Prostate gland (tissue), 2 donors: ENCODE measurements at regions not wholly inside any gene's neighbourhood (a gene's known extent, or its start where the extent isn't known, plus 50 kb on each side); places are given as distances from the start of the nearest gene placed in this dataset.

Experiments
- DNase-seq: peaks from one replicate; pipeline ENCODE4 v3.0.0-alpha.2; 2019; ENCODE audit warnings: low spot score
- H3K27ac ChIP-seq, 2 donors: fragments of 200-600 bp; sonication (generic); 2 replicates each; pipeline ENCODE4 v1.5.1; 2017 to 2019
- H3K27me3 ChIP-seq: fragments of 200-600 bp; sonication (generic); replicated peaks from 2 replicates; pipeline ENCODE4 v1.5.1; 2019; ENCODE audit not compliant: insufficient read depth
- H3K36me3 ChIP-seq, 2 donors: fragments of 200-600 bp; sonication (generic); 1 replicate in 1 of 2; 2 replicates in 1 of 2; pipeline versions ENCODE4 v1.5.1 to v1.8.1; 2017 to 2019
- H3K4me1 ChIP-seq: fragments of 200-600 bp; sonication (generic); replicated peaks from 2 replicates; pipeline ENCODE4 v1.5.1; 2019
- H3K4me3 ChIP-seq, 2 donors: fragments of 200-600 bp; sonication (generic); 2 replicates each; pipeline ENCODE4 v1.5.1; 2017 to 2019
- H3K9me3 ChIP-seq: fragments of 200-600 bp; sonication (generic); 2 replicates; pipeline ENCODE4 v1.5.1; 2017
- CTCF ChIP-seq, 4 experiments: fragments of 200-600 bp in 2 of 4; fragments of 450-650 bp in 2 of 4; sonication (generic) in 2 of 4; IDR thresholded peaks; 1 replicate in 3 of 4; 2 replicates in 1 of 4; pipeline ENCODE4 v1.5.1; 2016 to 2019; ENCODE audit warnings: antibody characterized with exemption in 4 of 4, mild to moderate bottlenecking in 2 of 4, moderate library complexity in 2 of 4
- POLR2A ChIP-seq: fragments of 450-650 bp; IDR thresholded peaks from one replicate; pipeline ENCODE4 v1.6.1; 2016; ENCODE audit warnings: antibody characterized with exemption, mild to moderate bottlenecking
- POLR2AphosphoS5 ChIP-seq: sonication (generic); formaldehyde crosslinking; IDR thresholded peaks from one replicate; pipeline ENCODE4 v1.6.1; 2017; ENCODE audit warnings: antibody characterized with exemption
- WGBS: methylation state at CpG from one replicate; pipeline ENCODE4 v1.1.5; 2018; 5-methylcytosine and 5-hydroxymethylcytosine counted together
- intact Hi-C: fragments of 100-400 bp; cut with DNase I; formaldehyde crosslinking; loops from one replicate; pipeline ENCODE4 v1.14.2; 2022

GRCh38 chr6:115618256-115618655 is 442.4 kb downstream of the FRK start:
- intact Hi-C loops = no loop called here
- Histone ChIP-seq H3K9me3 (no peaks in the 10 kb centered on the region), H3K36me3 (no peaks in the 10 kb centered on the region), H3K27ac (no peak overlapping the region), H3K4me1 (no peaks in the 10 kb centered on the region), H3K4me3 (no peak overlapping the region), H3K27me3 (no peaks in the 10 kb centered on the region)
- no peak for DNase-seq
- no peak for TF ChIP-seq POLR2AphosphoS5
- TF ChIP-seq POLR2A = no peak
- TF ChIP-seq CTCF (IDR thresholded peaks at IDR 0.05) = no peak
- WGBS = 94% methylated on average over 2 of the region's 2 CpGs

- H3K36me3 ChIP-seq = no peaks in the 10 kb centered on the region
- no peak for DNase-seq
- 86% methylated on average over 1 of the region's 1 CpG for WGBS
- intact Hi-C loops = no loop called here
- no peak overlapping the region for H3K27ac ChIP-seq
- H3K4me3 ChIP-seq = no peak overlapping the region
- no peaks in the 10 kb centered on the region for H3K4me1 ChIP-seq
- H3K9me3 ChIP-seq = no peaks in the 10 kb centered on the region
- no peak for TF ChIP-seq CTCF (IDR thresholded peaks at IDR 0.05)
- no peak for TF ChIP-seq POLR2A
- no peak for TF ChIP-seq POLR2AphosphoS5
- H3K27me3 ChIP-seq = no peaks in the 10 kb centered on the region
Observed at GRCh38 chr6:115617031-115617430, 443.7 kb downstream of the FRK start.

- intact Hi-C loops = no loop called here
- no peaks in the 10 kb centered on the region for H3K9me3 ChIP-seq
- DNase-seq = no peak
Observed at GRCh38 chr6:115613488-115613887, 447.2 kb downstream of the FRK start.

GRCh38 chr6:115612796-115613479 is 447.8 kb downstream of the FRK start:
- Histone ChIP-seq H3K4me3 (no peak overlapping the region), H3K4me1 (no peaks in the 10 kb centered on the region), H3K27me3 (no peaks in the 10 kb centered on the region), H3K27ac (no peak overlapping the region), H3K36me3 (no peaks in the 10 kb centered on the region), H3K9me3 (no peaks in the 10 kb centered on the region)
- 82% methylated on average over 7 of the region's 7 CpGs for WGBS
- intact Hi-C loops = no loop called here
- DNase-seq = no peak
- TF ChIP-seq CTCF (IDR thresholded peaks at IDR 0.05) = no peak
- no peak for TF ChIP-seq POLR2AphosphoS5
- no peak for TF ChIP-seq POLR2A

More at GRCh38 chr6:115613488-115613887, 447.2 kb downstream of the FRK start:
- H3K4me3 ChIP-seq = no peak overlapping the region
- no peaks in the 10 kb centered on the region for H3K4me1 ChIP-seq
- TF ChIP-seq POLR2A (no peak), POLR2AphosphoS5 (no peak), CTCF (IDR thresholded peaks at IDR 0.05) (no peak)
- 58% methylated on average over 3 of the region's 3 CpGs for WGBS
- no peak overlapping the region for H3K27ac ChIP-seq
- H3K27me3 ChIP-seq = no peaks in the 10 kb centered on the region
- H3K36me3 ChIP-seq = no peaks in the 10 kb centered on the region

- H3K4me1 ChIP-seq = no peaks in the 10 kb centered on the region
- intact Hi-C loops = no loop called here
- H3K27ac ChIP-seq = no peak overlapping the region
- 0% methylated on average over 1 of the region's 1 CpG for WGBS
- TF ChIP-seq CTCF (IDR thresholded peaks at IDR 0.05) (no peak), POLR2AphosphoS5 (no peak), POLR2A (no peak)
- no peaks in the 10 kb centered on the region for H3K27me3 ChIP-seq
- H3K4me3 ChIP-seq = no peak overlapping the region
- DNase-seq = no peak
- H3K9me3 ChIP-seq = no peaks in the 10 kb centered on the region
- no peaks in the 10 kb centered on the region for H3K36me3 ChIP-seq
Observed at GRCh38 chr6:115612216-115612615, 448.5 kb downstream of the FRK start.
